DND-41 (cell line): ENCODE measurements at regions not wholly inside any gene's neighbourhood (a gene's known extent, or its start where the extent isn't known, plus 50 kb on each side); places are given as distances from the start of the nearest gene placed in this dataset.

ENCODE experiments used
- EZH2 ChIP-seq: IDR thresholded peaks from 3 replicates; pipeline ENCODE4 v1.6.1; 2012; ENCODE audit warnings: borderline replicate concordance, low read depth, mild to moderate bottlenecking, moderate library complexity, low read length, inconsistent platforms; ENCODE audit not compliant: severe bottlenecking
- TF ChIP-seq, protein P1 (sequence below): IDR thresholded peaks from 2 replicates; pipeline ENCODE4 v1.5.1; 2012; ENCODE audit warnings: borderline replicate concordance, low read length, moderate library complexity, mild to moderate bottlenecking; ENCODE audit not compliant: poor library complexity, severe bottlenecking; ENCODE audit errors: extremely low read depth

DNA sequence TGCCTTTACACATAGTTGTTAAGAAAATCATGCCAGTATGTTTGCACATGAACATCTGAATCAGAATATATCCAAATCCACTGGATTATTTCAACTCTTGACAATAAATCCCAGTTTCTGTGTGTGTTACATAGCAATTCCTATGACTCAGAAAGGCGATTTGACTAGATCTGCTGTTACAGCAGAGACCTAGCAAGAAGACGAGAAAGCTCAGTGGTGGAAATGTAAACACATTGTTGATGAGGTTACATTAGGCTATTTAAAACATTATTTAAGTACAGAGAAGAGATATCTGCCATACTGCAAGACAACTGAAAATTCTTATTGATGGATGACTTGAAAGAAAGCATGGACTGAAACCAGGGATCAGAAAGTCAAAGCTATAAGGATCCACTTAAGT lies 73.0 kb upstream of the SMIM21 start:
- TF ChIP-seq, protein P1, sequence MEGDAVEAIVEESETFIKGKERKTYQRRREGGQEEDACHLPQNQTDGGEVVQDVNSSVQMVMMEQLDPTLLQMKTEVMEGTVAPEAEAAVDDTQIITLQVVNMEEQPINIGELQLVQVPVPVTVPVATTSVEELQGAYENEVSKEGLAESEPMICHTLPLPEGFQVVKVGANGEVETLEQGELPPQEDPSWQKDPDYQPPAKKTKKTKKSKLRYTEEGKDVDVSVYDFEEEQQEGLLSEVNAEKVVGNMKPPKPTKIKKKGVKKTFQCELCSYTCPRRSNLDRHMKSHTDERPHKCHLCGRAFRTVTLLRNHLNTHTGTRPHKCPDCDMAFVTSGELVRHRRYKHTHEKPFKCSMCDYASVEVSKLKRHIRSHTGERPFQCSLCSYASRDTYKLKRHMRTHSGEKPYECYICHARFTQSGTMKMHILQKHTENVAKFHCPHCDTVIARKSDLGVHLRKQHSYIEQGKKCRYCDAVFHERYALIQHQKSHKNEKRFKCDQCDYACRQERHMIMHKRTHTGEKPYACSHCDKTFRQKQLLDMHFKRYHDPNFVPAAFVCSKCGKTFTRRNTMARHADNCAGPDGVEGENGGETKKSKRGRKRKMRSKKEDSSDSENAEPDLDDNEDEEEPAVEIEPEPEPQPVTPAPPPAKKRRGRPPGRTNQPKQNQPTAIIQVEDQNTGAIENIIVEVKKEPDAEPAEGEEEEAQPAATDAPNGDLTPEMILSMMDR, result no peak
- no peak for TF ChIP-seq EZH2
